Keratinocyte (primary cell): ENCODE measurements at regions not wholly inside any gene's neighbourhood (a gene's known extent, or its start where the extent isn't known, plus 50 kb on each side); places are given as distances from the start of the nearest gene placed in this dataset.

Experiments used
- DNase-seq: peaks from one replicate; pipeline ENCODE4 v3.0.0-alpha.2; 2011; ENCODE audit warnings: low read depth, missing footprints, low spot score
- FAIRE-seq: peaks from 2 replicates; lab custom pipeline; 2011; peaks lifted over from hg19 to GRCh38; lab: Jason Lieb, UNC
- H2AFZ ChIP-seq: 2 replicates; pipeline ENCODE4 v1.6.0; 2012; ENCODE audit warnings: low read length, control low read depth, inconsistent platforms; ENCODE audit not compliant: control insufficient read depth
- H3K27ac ChIP-seq: 2 replicates; pipeline ENCODE4 v1.5.1; 2011; ENCODE audit warnings: low read length; ENCODE audit not compliant: control insufficient read depth, insufficient read depth
- H3K27me3 ChIP-seq: 3 replicates; pipeline ENCODE4 v1.6.0; 2011; ENCODE audit warnings: low read length; ENCODE audit not compliant: control insufficient read depth, insufficient read depth; ENCODE audit errors: extremely low read depth
- H3K36me3 ChIP-seq, 2 experiments: 2 replicates in 1 of 2; 3 replicates in 1 of 2; pipeline ENCODE4 v1.5.1; 2011; ENCODE audit warnings: low read length in 2 of 2, mild to moderate bottlenecking in 1 of 2; ENCODE audit not compliant: control insufficient read depth in 2 of 2, insufficient read depth in 2 of 2; ENCODE audit errors: extremely low read depth in 1 of 2
- H3K4me1 ChIP-seq: 3 replicates; pipeline ENCODE4 v1.5.1; 2011; ENCODE audit warnings: low read length; ENCODE audit not compliant: control insufficient read depth, insufficient read depth; ENCODE audit errors: extremely low read depth
- H3K4me2 ChIP-seq: 3 replicates; pipeline ENCODE4 v1.6.0; 2011; ENCODE audit warnings: low read depth, low read length; ENCODE audit not compliant: control insufficient read depth, insufficient read depth; ENCODE audit errors: extremely low read depth
- H3K4me3 ChIP-seq, 3 experiments: fragments of 200-600 bp in 1 of 3; sonication (generic) in 1 of 3; 2 replicates in 2 of 3; 3 replicates in 1 of 3; pipeline ENCODE4 v1.5.1; 2011 to 2016; ENCODE audit warnings: low read length in 3 of 3, mild to moderate bottlenecking in 3 of 3, control low read depth in 2 of 3, inconsistent platforms in 1 of 3, low read depth in 1 of 3, mixed read lengths in 1 of 3, mixed run types in 1 of 3, moderate library complexity in 1 of 3; ENCODE audit not compliant: control insufficient read depth in 2 of 3, insufficient read depth in 2 of 3; ENCODE audit errors: extremely low read depth in 1 of 3
- H3K79me2 ChIP-seq: 2 replicates; pipeline ENCODE4 v1.6.0; 2012; ENCODE audit warnings: low read length; ENCODE audit not compliant: control insufficient read depth, insufficient read depth
- H3K9ac ChIP-seq: 3 replicates; pipeline ENCODE4 v1.6.0; 2011; ENCODE audit warnings: low read length; ENCODE audit not compliant: control insufficient read depth, insufficient read depth; ENCODE audit errors: extremely low read depth
- H3K9me1 ChIP-seq: 3 replicates; pipeline ENCODE4 v1.6.0; 2011; ENCODE audit warnings: low read length; ENCODE audit not compliant: control insufficient read depth, insufficient read depth; ENCODE audit errors: extremely low read depth
- H3K9me3 ChIP-seq: 2 replicates; pipeline ENCODE4 v1.5.1; 2012; ENCODE audit warnings: low read depth, low read length; ENCODE audit not compliant: control insufficient read depth
- H4K20me1 ChIP-seq: 3 replicates; pipeline ENCODE4 v1.6.0; 2011; ENCODE audit warnings: low read length; ENCODE audit not compliant: control insufficient read depth, insufficient read depth; ENCODE audit errors: extremely low read depth
- EZH2 ChIP-seq: IDR thresholded peaks from one replicate; pipeline ENCODE4 v1.6.1; 2012; ENCODE audit warnings: inconsistent platforms, mild to moderate bottlenecking, low read length, moderate library complexity
- dilution Hi-C: fragments of 300-500 bp; cut with MboI; formaldehyde crosslinking; loops from one replicate; pipeline ENCODE4 v1.7.0; 2020; ENCODE audit warnings: low sequenced_read_pairs; ENCODE audit not compliant: extremely low pct_ligation_motif_present
- TF ChIP-seq, protein P1 (sequence below), 3 experiments: IDR thresholded peaks in 1 of 3; conservative IDR thresholded peaks in 1 of 3; optimal IDR thresholded peaks in 1 of 3; 2 replicates in 2 of 3; 3 replicates in 1 of 3; pipeline versions ENCODE3 to v1.5.1; 2011; ENCODE audit warnings: low read length in 3 of 3, mild to moderate bottlenecking in 3 of 3, moderate library complexity in 2 of 3, control low read depth in 1 of 3, inconsistent platforms in 1 of 3; ENCODE audit not compliant: insufficient read depth in 2 of 3; ENCODE audit errors: extremely low read depth in 1 of 3

DNA sequence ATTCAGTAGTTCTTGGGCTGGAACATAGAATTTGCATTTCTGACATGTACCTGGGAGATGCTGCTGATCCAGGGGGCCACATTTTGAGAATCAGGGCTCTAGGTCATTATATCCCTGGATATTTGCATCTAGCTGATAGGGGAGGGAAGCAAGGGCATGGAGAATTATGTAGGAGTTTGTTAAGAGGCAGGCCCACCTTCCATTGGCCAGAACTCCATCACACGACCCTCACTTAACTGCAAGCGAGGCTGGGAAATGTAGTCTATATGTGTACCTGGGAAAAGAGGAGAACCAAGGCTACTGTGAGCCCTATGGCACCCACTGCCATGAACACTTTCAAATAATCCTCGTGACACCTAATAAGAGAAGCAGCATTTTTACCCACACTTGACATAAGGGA, 657.6 kb downstream of the MED13L start:
- Histone ChIP-seq H3K27me3 (no peaks in the 10 kb centered on the region), H3K9me3 (no peaks in the 10 kb centered on the region), H3K9me1 (no peaks in the 10 kb centered on the region), H3K36me3 (no peaks in the 10 kb centered on the region), H3K4me1 (no peaks in the 10 kb centered on the region), H3K4me3 (no peak overlapping the region), H3K4me2 (no peak overlapping the region), H3K79me2 (no peaks in the 10 kb centered on the region), H2AFZ (no peak overlapping the region), H4K20me1 (no peaks in the 10 kb centered on the region), H3K27ac (no peak overlapping the region), H3K9ac (no peak overlapping the region)
- FAIRE-seq, result no peak
- no peak for DNase-seq
- dilution Hi-C loops, result no loop called here
- TF ChIP-seq, protein P1, sequence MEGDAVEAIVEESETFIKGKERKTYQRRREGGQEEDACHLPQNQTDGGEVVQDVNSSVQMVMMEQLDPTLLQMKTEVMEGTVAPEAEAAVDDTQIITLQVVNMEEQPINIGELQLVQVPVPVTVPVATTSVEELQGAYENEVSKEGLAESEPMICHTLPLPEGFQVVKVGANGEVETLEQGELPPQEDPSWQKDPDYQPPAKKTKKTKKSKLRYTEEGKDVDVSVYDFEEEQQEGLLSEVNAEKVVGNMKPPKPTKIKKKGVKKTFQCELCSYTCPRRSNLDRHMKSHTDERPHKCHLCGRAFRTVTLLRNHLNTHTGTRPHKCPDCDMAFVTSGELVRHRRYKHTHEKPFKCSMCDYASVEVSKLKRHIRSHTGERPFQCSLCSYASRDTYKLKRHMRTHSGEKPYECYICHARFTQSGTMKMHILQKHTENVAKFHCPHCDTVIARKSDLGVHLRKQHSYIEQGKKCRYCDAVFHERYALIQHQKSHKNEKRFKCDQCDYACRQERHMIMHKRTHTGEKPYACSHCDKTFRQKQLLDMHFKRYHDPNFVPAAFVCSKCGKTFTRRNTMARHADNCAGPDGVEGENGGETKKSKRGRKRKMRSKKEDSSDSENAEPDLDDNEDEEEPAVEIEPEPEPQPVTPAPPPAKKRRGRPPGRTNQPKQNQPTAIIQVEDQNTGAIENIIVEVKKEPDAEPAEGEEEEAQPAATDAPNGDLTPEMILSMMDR (optimal IDR thresholded peaks at IDR 0.05 in 1 of 3, IDR thresholded peaks at IDR 0.05 in 1 of 3, conservative IDR thresholded peaks at IDR 0.05 in 1 of 3; ENCODE audit: extremely low read depth in 1 of 3, insufficient read depth in 2 of 3, low read length in 3 of 3), result no peak
- no peak for TF ChIP-seq EZH2

DNA sequence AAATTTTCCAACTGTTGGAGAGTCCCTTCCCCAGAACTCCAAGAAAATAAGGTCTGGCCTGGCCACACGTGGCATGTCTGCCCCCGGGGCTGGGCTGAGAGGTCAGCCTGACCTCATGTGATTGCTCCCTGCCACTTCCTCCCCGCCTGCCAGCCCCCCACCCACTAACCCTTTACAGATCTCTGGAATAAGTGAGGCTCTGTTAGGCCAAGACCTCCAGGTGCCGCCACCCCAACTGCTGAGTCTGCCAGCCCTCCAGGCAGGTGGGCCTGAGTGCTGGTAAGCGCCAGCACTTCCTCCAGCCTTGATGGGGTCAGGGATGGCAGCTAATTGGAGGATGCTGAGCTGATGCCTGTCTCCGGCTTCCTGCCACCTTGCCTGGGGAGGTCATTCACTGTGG, 658.4 kb downstream of the MED13L start:
- FAIRE-seq, result no peak
- H3K9ac ChIP-seq, result no peak overlapping the region
- DNase-seq, result no peak
- no peak overlapping the region for H2AFZ ChIP-seq
- H3K79me2 ChIP-seq, result no peaks in the 10 kb centered on the region
- H3K4me1 ChIP-seq, result no peaks in the 10 kb centered on the region
- H3K4me2 ChIP-seq, result no peak overlapping the region
- H3K27ac ChIP-seq, result no peak overlapping the region
- no peak overlapping the region for H3K4me3 ChIP-seq
- no peaks in the 10 kb centered on the region for H3K27me3 ChIP-seq
- dilution Hi-C loops, result no loop called here
- TF ChIP-seq, protein P1 (optimal IDR thresholded peaks at IDR 0.05 in 1 of 3, IDR thresholded peaks at IDR 0.05 in 1 of 3, conservative IDR thresholded peaks at IDR 0.05 in 1 of 3; ENCODE audit: extremely low read depth in 1 of 3, insufficient read depth in 2 of 3, low read length in 3 of 3), result no peak
- TF ChIP-seq EZH2, result no peak
- no peaks in the 10 kb centered on the region for H3K9me1 ChIP-seq
- H4K20me1 ChIP-seq, result no peaks in the 10 kb centered on the region
- no peaks in the 10 kb centered on the region for H3K36me3 ChIP-seq
- no peaks in the 10 kb centered on the region for H3K9me3 ChIP-seq
